ENCODE measurements at regions not wholly inside any gene's neighbourhood (a gene's known extent, or its start where the extent isn't known, plus 50 kb on each side); places are given as distances from the start of the nearest gene placed in this dataset.
A peak's percentile ranks its signal among the peaks of the same experiment; 100 is the strongest.

DNA sequence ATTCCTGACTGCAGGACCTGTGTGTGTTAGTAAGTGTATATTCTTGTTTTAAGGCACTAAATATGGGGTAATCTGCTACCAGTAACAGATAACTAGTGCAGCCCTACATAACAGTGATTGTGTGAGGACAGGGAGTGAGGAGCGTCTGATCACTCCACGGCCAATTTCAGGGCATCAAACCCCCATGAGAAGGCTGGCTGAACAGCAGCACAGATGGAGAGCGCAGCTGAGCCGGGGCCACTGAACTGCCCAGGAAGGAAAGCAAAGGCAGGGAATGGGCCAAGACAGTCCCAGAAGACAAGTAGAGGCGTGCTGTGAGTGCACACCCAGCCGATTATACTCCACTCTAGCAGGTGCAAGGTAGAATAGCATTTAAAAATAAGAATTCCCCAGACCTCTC lies 157.1 kb upstream of the CHST15 start:
- intact Hi-C loops (cut with DNase I), result no loop called here
- TF ChIP-seq, protein P1, sequence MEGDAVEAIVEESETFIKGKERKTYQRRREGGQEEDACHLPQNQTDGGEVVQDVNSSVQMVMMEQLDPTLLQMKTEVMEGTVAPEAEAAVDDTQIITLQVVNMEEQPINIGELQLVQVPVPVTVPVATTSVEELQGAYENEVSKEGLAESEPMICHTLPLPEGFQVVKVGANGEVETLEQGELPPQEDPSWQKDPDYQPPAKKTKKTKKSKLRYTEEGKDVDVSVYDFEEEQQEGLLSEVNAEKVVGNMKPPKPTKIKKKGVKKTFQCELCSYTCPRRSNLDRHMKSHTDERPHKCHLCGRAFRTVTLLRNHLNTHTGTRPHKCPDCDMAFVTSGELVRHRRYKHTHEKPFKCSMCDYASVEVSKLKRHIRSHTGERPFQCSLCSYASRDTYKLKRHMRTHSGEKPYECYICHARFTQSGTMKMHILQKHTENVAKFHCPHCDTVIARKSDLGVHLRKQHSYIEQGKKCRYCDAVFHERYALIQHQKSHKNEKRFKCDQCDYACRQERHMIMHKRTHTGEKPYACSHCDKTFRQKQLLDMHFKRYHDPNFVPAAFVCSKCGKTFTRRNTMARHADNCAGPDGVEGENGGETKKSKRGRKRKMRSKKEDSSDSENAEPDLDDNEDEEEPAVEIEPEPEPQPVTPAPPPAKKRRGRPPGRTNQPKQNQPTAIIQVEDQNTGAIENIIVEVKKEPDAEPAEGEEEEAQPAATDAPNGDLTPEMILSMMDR (IDR thresholded peaks at IDR 0.05), result no peak
- no peaks in the 10 kb centered on the region for H3K36me3 ChIP-seq
- H3K4me3 ChIP-seq, result no peak overlapping the region
- H3K27me3 ChIP-seq, result no peaks in the 10 kb centered on the region
- no peak overlapping the region for H3K27ac ChIP-seq
- DNase-seq (ENCODE audit: low spot score in 2 of 2), result peak in 1 of 2 donors; percentile 43
- H3K9me3 ChIP-seq, result no peaks in the 10 kb centered on the region
- H3K4me1 ChIP-seq, result peaks cover 0 to 9% of the 10 kb centered on the region in 2 donors

GRCh38 chr10:124249812-124250432 lies 156.5 kb upstream of the CHST15 start:
- Histone ChIP-seq H3K9me3 (no peaks in the 10 kb centered on the region), H3K4me1 (peaks cover 0 to 9% of the 10 kb centered on the region in 2 donors), H3K27ac (no peak overlapping the region), H3K27me3 (no peaks in the 10 kb centered on the region), H3K4me3 (no peak overlapping the region), H3K36me3 (no peaks in the 10 kb centered on the region)
- intact Hi-C loops (cut with DNase I), result no loop called here
- DNase-seq (ENCODE audit: low spot score in 2 of 2), result peak in 1 of 2 donors; percentile 18
- TF ChIP-seq, protein P1 (IDR thresholded peaks at IDR 0.05), result no peak

DNA sequence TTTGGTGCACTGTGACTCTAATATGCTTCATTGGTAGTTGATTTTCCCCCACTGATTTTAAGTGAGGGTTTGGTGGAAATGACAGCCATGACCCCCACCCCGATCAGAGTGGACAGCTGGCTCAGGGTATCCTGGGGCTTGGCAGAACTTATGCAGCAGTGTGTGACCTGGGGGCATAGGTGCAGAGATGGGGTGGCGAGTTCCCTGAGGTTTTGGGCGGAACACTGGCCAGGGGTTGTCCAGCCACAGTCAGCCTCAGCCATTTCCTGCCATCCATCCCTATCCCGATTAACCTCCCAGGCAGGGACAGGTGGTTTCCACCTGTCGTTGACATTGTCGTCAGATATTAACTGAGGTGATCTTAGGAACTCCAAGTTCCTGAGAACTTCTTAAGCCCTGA lies 155.8 kb upstream of the CHST15 start:
- no peaks in the 10 kb centered on the region for H3K36me3 ChIP-seq
- H3K9me3 ChIP-seq, result no peaks in the 10 kb centered on the region
- H3K27ac ChIP-seq, result no peak overlapping the region
- TF ChIP-seq, protein P1 (IDR thresholded peaks at IDR 0.05), result no peak
- intact Hi-C loops (cut with DNase I), result no loop called here
- no peaks in the 10 kb centered on the region for H3K27me3 ChIP-seq
- H3K4me1 ChIP-seq, result peaks cover 0 to 9% of the 10 kb centered on the region in 2 donors
- DNase-seq (ENCODE audit: low spot score in 2 of 2), result peak in 1 of 2 donors; percentile 48
- H3K4me3 ChIP-seq, result no peak overlapping the region

DNA sequence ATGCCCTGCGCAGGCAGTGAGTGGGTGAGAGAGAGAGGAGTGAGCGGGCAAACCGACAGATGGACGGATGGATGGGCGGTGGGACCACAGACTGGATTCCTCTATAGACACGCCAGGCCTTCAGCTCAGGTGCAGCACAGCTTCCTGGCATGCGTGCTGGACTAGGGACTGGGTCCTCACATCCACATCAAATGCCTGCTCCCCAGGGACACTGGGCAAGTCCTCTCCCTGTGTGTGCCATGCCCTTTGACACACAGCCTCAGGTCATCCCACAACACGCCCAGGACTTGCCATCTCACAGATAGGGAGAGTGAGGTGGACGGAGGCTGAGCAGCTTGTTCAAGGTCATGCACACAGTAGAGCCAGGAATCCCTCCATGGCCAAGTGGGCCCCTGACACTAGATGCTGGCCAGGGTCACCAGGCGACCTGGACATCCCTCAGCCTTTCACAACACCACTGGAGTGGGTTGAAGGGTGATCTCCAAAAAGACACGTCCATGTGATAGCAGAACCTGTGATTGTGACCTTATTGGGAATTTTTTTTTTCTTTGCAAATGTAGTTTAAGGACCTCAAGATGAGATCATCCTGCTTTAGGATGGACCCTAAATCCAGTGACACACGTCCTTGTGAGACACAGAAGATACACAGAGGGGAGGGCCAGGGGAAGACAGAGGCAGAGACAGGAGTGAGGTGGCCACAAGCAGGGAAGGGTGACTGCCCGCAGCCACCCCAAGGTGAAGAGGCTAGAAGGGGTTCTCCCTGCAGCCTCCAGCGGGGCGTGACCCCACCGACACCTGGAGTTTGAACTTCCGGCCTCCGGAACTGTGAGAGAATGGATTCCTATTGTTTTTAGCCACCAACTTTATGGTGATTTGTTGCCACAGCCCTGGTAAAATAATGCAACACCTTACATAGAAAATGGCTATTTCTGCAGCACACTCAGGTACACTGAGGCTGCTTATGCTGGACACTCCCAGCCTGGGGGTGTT lies 155.0 kb upstream of the CHST15 start:
- Histone ChIP-seq H3K36me3 (no peaks in the 10 kb centered on the region), H3K9me3 (no peaks in the 10 kb centered on the region), H3K27me3 (no peaks in the 10 kb centered on the region), H3K4me3 (no peak overlapping the region), H3K27ac (no peak overlapping the region), H3K4me1 (peaks cover 0 to 9% of the 10 kb centered on the region in 2 donors)
- peak in 1 of 2 donors; percentile 59 for DNase-seq (ENCODE audit: low spot score in 2 of 2)
- intact Hi-C loops (cut with DNase I), result no loop called here
- TF ChIP-seq, protein P1 (IDR thresholded peaks at IDR 0.05), result no peak

- Histone ChIP-seq H3K4me1 (peaks cover 0 to 6% of the 10 kb centered on the region in 2 donors), H3K9me3 (no peaks in the 10 kb centered on the region), H3K27me3 (no peaks in the 10 kb centered on the region), H3K27ac (no peak overlapping the region), H3K4me3 (no peak overlapping the region), H3K36me3 (no peaks in the 10 kb centered on the region)
- TF ChIP-seq, protein P1 (IDR thresholded peaks at IDR 0.05), result no peak
- DNase-seq (ENCODE audit: low spot score in 2 of 2), result peak in 1 of 2 donors; percentile 33
- intact Hi-C loops (cut with DNase I), result no loop called here
Measured at GRCh38 chr10:124245806-124246440, 152.5 kb upstream of the CHST15 start.

All from ascending aorta (tissue), 2 donors.